ENCODE measurements at regions not wholly inside any gene's neighbourhood (a gene's known extent, or its start where the extent isn't known, plus 50 kb on each side); places are given as distances from the start of the nearest gene placed in this dataset.

- DNase-seq (ENCODE audit: low read depth in 2 of 2) = no peak
Observed at GRCh38 chr5:139733698-139734538, 61.7 kb upstream of the PSD2 start.

- no peak for DNase-seq (ENCODE audit: low read depth in 2 of 2)
Observed at GRCh38 chr5:139734539-139734916, 61.1 kb upstream of the PSD2 start.

- DNase-seq (ENCODE audit: low read depth in 2 of 2) = no peak
Observed at GRCh38 chr5:139738193-139739149, 57.1 kb upstream of the PSD2 start.

GRCh38 chr5:139739150-139739974 is 56.2 kb upstream of the PSD2 start:
- DNase-seq (ENCODE audit: low read depth in 2 of 2) = no peak

GRCh38 chr5:139740138-139740991 is 55.2 kb upstream of the PSD2 start:
- DNase-seq (ENCODE audit: low read depth in 2 of 2) = no peak

- DNase-seq (ENCODE audit: low read depth in 2 of 2) = no peak
Observed at GRCh38 chr5:139740992-139741672, 54.5 kb upstream of the PSD2 start.

- DNase-seq (ENCODE audit: low read depth in 2 of 2) = no peak
Observed at GRCh38 chr5:139741823-139742172, 53.8 kb upstream of the PSD2 start.

GRCh38 chr5:139742173-139742903 is 53.3 kb upstream of the PSD2 start:
- no peak for DNase-seq (ENCODE audit: low read depth in 2 of 2)

- no peak for DNase-seq (ENCODE audit: low read depth in 2 of 2)
Observed at GRCh38 chr5:139743001-139743771, 52.4 kb upstream of the PSD2 start.

GRCh38 chr5:139743804-139744203 is 51.8 kb upstream of the PSD2 start:
- DNase-seq (ENCODE audit: low read depth in 2 of 2) = no peak

GRCh38 chr5:139744471-139745131 is 51.0 kb upstream of the PSD2 start:
- DNase-seq (ENCODE audit: low read depth in 2 of 2) = no peak

GRCh38 chr5:139745132-139745799 is 50.3 kb upstream of the PSD2 start:
- peak; percentile 50 to 58 for DNase-seq (ENCODE audit: low read depth in 2 of 2)

GRCh38 chr5:139745800-139746690 is 49.6 kb upstream of the PSD2 start:
- DNase-seq (ENCODE audit: low read depth in 2 of 2) = peak; percentile 59 to 64

Data from fibroblast of skin of left biceps (primary cell).